ENCODE measurements at regions not wholly inside any gene's neighbourhood (a gene's known extent, or its start where the extent isn't known, plus 50 kb on each side); places are given as distances from the start of the nearest gene placed in this dataset.

DNA sequence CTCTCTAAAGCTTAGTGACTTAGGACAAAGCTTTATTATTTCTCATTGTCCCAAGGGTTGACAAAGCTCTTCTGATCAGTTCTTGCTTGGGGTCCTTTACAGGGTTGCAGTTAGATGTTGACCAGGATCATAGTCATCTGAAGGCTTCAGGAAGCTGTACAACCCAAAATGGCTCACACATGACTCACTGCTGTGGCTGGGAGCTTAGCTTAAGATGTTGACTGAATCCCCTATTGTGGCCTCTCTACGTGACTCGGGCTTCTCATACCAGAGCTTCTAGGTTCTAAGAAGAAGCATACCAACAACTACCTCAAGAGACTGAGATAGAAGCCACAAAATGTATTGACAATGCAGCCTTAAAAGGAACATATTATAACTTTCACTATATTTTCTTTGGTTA, 569.6 kb upstream of the ROBO2 start:
- Histone ChIP-seq H3K79me2 (ENCODE audit: control insufficient read depth, insufficient read depth, low read length) (no peaks in the 10 kb centered on the region), H3K4me2 (replicated peaks; ENCODE audit: low read depth, low read length, poor library complexity, severe bottlenecking) (no peak overlapping the region), H4K20me1 (ENCODE audit: control insufficient read depth, insufficient read depth, low read length, poor library complexity, severe bottlenecking) (no peaks in the 10 kb centered on the region), H3K4me1 (ENCODE audit: control insufficient read depth in 2 of 2, insufficient read depth in 2 of 2, low read length in 2 of 2) (no peaks in the 10 kb centered on the region), H3K27ac (ENCODE audit: low read length in 2 of 2) (no peak overlapping the region), H3K27me3 (replicated peaks in 1 of 4; ENCODE audit: control extremely low read depth in 1 of 4, control insufficient read depth in 3 of 4, insufficient read depth in 4 of 4, low read length in 3 of 4) (no peaks in the 10 kb centered on the region), H2AFZ (ENCODE audit: insufficient read depth, low read depth, low read length, poor library complexity, severe bottlenecking) (no peak overlapping the region), H3K9ac (ENCODE audit: low read length) (no peak overlapping the region), H3K9me3 (ENCODE audit: control extremely low read depth in 1 of 3, control insufficient read depth in 2 of 3, insufficient read depth in 1 of 3, low read length in 2 of 3) (peaks cover 0 to 3% (median 0%) of the 10 kb centered on the region in 3 donors), H3K4me3 (ENCODE audit: control extremely low read depth in 1 of 5, extremely low read depth in 1 of 5, insufficient read depth in 1 of 5, low read depth in 2 of 5, low read length in 4 of 5) (no peak overlapping the region), H3K36me3 (replicated peaks in 1 of 2; ENCODE audit: control extremely low read depth in 1 of 2, control insufficient read depth in 1 of 2, extremely low read depth in 1 of 2, insufficient read depth in 2 of 2, low read length in 1 of 2) (no peaks in the 10 kb centered on the region)
- H3K27ac Mint-ChIP-seq, result no peak overlapping the region
- intact Hi-C loops (cut with micrococcal nuclease), result no loop called here
- no peak overlapping the region for H3K4me3 Mint-ChIP-seq
- H3K4me1 Mint-ChIP-seq, result no peaks in the 10 kb centered on the region
- ChIA-PET POLR2A (no interaction called here), CTCF (no interaction called here)
- TF ChIP-seq, protein P1, sequence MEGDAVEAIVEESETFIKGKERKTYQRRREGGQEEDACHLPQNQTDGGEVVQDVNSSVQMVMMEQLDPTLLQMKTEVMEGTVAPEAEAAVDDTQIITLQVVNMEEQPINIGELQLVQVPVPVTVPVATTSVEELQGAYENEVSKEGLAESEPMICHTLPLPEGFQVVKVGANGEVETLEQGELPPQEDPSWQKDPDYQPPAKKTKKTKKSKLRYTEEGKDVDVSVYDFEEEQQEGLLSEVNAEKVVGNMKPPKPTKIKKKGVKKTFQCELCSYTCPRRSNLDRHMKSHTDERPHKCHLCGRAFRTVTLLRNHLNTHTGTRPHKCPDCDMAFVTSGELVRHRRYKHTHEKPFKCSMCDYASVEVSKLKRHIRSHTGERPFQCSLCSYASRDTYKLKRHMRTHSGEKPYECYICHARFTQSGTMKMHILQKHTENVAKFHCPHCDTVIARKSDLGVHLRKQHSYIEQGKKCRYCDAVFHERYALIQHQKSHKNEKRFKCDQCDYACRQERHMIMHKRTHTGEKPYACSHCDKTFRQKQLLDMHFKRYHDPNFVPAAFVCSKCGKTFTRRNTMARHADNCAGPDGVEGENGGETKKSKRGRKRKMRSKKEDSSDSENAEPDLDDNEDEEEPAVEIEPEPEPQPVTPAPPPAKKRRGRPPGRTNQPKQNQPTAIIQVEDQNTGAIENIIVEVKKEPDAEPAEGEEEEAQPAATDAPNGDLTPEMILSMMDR (IDR thresholded peaks at IDR 0.05), result no peak
- TF ChIP-seq EZH2 (IDR thresholded peaks at IDR 0.05; ENCODE audit: borderline replicate concordance, insufficient read depth, low read depth, low read length, poor library complexity, severe bottlenecking), result no peak
- WGBS (ENCODE audit: insufficient coverage), result 100% methylated on average over 2 of the region's 2 CpGs
- no peaks in the 10 kb centered on the region for H3K27me3 Mint-ChIP-seq
- peaks cover 6% of the 10 kb centered on the region for H3K9me3 Mint-ChIP-seq (ENCODE audit: insufficient read depth)
- ATAC-seq (ENCODE audit: low read depth), result no peak
- DNase-seq, result no peak

DNA sequence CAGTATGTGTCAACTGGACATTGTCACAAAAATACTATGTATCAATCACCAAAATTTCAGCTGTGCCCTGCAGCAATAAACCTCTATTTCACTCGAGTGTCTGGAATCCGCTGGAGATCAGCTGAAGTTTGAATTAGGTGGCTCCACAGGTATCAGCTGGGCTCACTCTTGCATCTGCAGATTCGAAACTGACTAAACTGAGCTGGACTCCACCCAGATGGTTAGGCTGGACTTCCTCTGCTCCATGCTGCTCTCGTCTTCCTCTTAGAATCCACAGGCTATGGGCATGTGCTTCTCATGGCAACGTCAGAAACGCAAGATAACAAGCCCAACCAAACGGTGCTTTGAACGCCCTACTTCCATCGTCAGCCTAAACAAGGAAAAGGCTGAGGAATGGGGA, 565.3 kb upstream of the ROBO2 start:
- DNase-seq, result no peak
- H3K36me3 ChIP-seq (replicated peaks in 1 of 2; ENCODE audit: control extremely low read depth in 1 of 2, control insufficient read depth in 1 of 2, extremely low read depth in 1 of 2, insufficient read depth in 2 of 2, low read length in 1 of 2), result no peaks in the 10 kb centered on the region
- 87% methylated on average over 8 of the region's 9 CpGs for WGBS (ENCODE audit: insufficient coverage)
- no peaks in the 10 kb centered on the region for H3K79me2 ChIP-seq (ENCODE audit: control insufficient read depth, insufficient read depth, low read length)
- ATAC-seq (ENCODE audit: low read depth), result no peak
- no peak overlapping the region for H3K27ac Mint-ChIP-seq
- H3K9ac ChIP-seq (ENCODE audit: low read length), result no peak overlapping the region
- H3K27me3 Mint-ChIP-seq, result no peaks in the 10 kb centered on the region
- no peaks in the 10 kb centered on the region for H4K20me1 ChIP-seq (ENCODE audit: control insufficient read depth, insufficient read depth, low read length, poor library complexity, severe bottlenecking)
- POLR2A ChIA-PET, result no interaction called here
- no peaks in the 10 kb centered on the region for H3K27me3 ChIP-seq (replicated peaks in 1 of 4; ENCODE audit: control extremely low read depth in 1 of 4, control insufficient read depth in 3 of 4, insufficient read depth in 4 of 4, low read length in 3 of 4)
- H3K4me3 Mint-ChIP-seq, result no peak overlapping the region
- H3K9me3 ChIP-seq (ENCODE audit: control extremely low read depth in 1 of 3, control insufficient read depth in 2 of 3, insufficient read depth in 1 of 3, low read length in 2 of 3), result peaks cover 0 to 3% (median 1%) of the 10 kb centered on the region in 3 donors
- peaks cover 1% of the 10 kb centered on the region for H3K9me3 Mint-ChIP-seq (ENCODE audit: insufficient read depth)
- intact Hi-C loops (cut with micrococcal nuclease), result no loop called here
- CTCF ChIA-PET, result no interaction called here
- TF ChIP-seq, protein P1 (IDR thresholded peaks at IDR 0.05), result no peak
- TF ChIP-seq EZH2 (IDR thresholded peaks at IDR 0.05; ENCODE audit: borderline replicate concordance, insufficient read depth, low read depth, low read length, poor library complexity, severe bottlenecking), result no peak
- H3K4me1 ChIP-seq (ENCODE audit: control insufficient read depth in 2 of 2, insufficient read depth in 2 of 2, low read length in 2 of 2), result no peaks in the 10 kb centered on the region
- H3K4me1 Mint-ChIP-seq, result no peaks in the 10 kb centered on the region
- H3K4me3 ChIP-seq (ENCODE audit: control extremely low read depth in 1 of 5, extremely low read depth in 1 of 5, insufficient read depth in 1 of 5, low read depth in 2 of 5, low read length in 4 of 5), result no peak overlapping the region
- no peak overlapping the region for H2AFZ ChIP-seq (ENCODE audit: insufficient read depth, low read depth, low read length, poor library complexity, severe bottlenecking)
- no peak overlapping the region for H3K27ac ChIP-seq (ENCODE audit: low read length in 2 of 2)
- no peak overlapping the region for H3K4me2 ChIP-seq (replicated peaks; ENCODE audit: low read depth, low read length, poor library complexity, severe bottlenecking)
